Panc1 (cell line): ENCODE measurements at regions not wholly inside any gene's neighbourhood (a gene's known extent, or its start where the extent isn't known, plus 50 kb on each side); places are given as distances from the start of the nearest gene placed in this dataset.

Source experiments
- CTCF ChIP-seq: fragments of 450-650 bp; IDR thresholded peaks from 2 replicates; pipeline ENCODE4 v1.5.1; 2017; ENCODE audit warnings: mild to moderate bottlenecking
- POLR2AphosphoS5 ChIP-seq: IDR thresholded peaks from 2 replicates; pipeline ENCODE4 v1.6.1; 2012; ENCODE audit warnings: mild to moderate bottlenecking, low read depth, low read length, moderate library complexity
- REST ChIP-seq, 2 experiments: IDR thresholded peaks; 2 replicates each; pipeline ENCODE4 v1.6.1; 2011 to 2012; ENCODE audit warnings: low read depth in 2 of 2, control low read depth in 1 of 2, low read length in 1 of 2, mild to moderate bottlenecking in 1 of 2, moderate library complexity in 1 of 2; ENCODE audit not compliant: insufficient read depth in 1 of 2
- SIN3A ChIP-seq: IDR thresholded peaks from 2 replicates; pipeline ENCODE4 v1.6.1; 2012; ENCODE audit warnings: low read depth, mild to moderate bottlenecking, low read length, moderate library complexity, borderline replicate concordance; ENCODE audit not compliant: insufficient read depth

GRCh38 chr10:124319926-124320391 lies 98.8 kb downstream of the OAT start:
- TF ChIP-seq CTCF (no peak), POLR2AphosphoS5 (no peak), REST (IDR thresholded peaks at IDR 0.05; ENCODE audit: insufficient read depth in 1 of 2, low read depth in 2 of 2, low read length in 1 of 2) (no peak), SIN3A (no peak)
